Peyer's patch (tissue), 4 donors: ENCODE measurements at regions not wholly inside any gene's neighbourhood (a gene's known extent, or its start where the extent isn't known, plus 50 kb on each side); places are given as distances from the start of the nearest gene placed in this dataset.

Experiments
- DNase-seq, 3 donors: peaks; one replicate each; pipeline ENCODE4 v3.0.0-alpha.2; 2017 to 2019
- H3K27ac ChIP-seq, 4 donors: fragments of 200-600 bp; sonication (generic); one replicate each; pipeline ENCODE4 v1.5.1; 2016 to 2019
- H3K27me3 ChIP-seq, 2 donors: fragments of 200-600 bp; sonication (generic); one replicate each; pipeline ENCODE4 v1.5.1; 2019
- H3K36me3 ChIP-seq, 3 donors: fragments of 200-600 bp; sonication (generic); one replicate each; pipeline ENCODE4 v1.5.1; 2016 to 2019
- H3K4me1 ChIP-seq, 4 donors: fragments of 200-600 bp; sonication (generic); one replicate each; pipeline ENCODE4 v1.5.1; 2016 to 2019
- H3K4me3 ChIP-seq, 4 donors: fragments of 200-600 bp; sonication (generic); 1 replicate in 3 of 4; 2 replicates in 1 of 4; pipeline ENCODE4 v1.5.1; 2016 to 2019; ENCODE audit warnings: mild to moderate bottlenecking in 1 of 4
- H3K9me3 ChIP-seq, 4 donors: fragments of 200-600 bp; sonication (generic); one replicate each; pipeline ENCODE4 v1.5.1; 2016 to 2019; ENCODE audit warnings: mild to moderate bottlenecking in 1 of 4
- POLR2A ChIP-seq, 2 donors: fragments of 450-650 bp; IDR thresholded peaks; one replicate each; pipeline ENCODE4 v1.5.1; 2017; ENCODE audit warnings: antibody characterized with exemption in 2 of 2, mild to moderate bottlenecking in 2 of 2, moderate library complexity in 2 of 2
- TF ChIP-seq, protein P1 (sequence below), 6 experiments: fragments of 450-650 bp in 4 of 6; fragments of 200-600 bp in 2 of 6; sonication (generic) in 1 of 6; IDR thresholded peaks; one replicate each; pipeline ENCODE4 v1.5.1; 2017 to 2019; ENCODE audit warnings: antibody characterized with exemption in 6 of 6, mild to moderate bottlenecking in 3 of 6, moderate library complexity in 1 of 6

DNA sequence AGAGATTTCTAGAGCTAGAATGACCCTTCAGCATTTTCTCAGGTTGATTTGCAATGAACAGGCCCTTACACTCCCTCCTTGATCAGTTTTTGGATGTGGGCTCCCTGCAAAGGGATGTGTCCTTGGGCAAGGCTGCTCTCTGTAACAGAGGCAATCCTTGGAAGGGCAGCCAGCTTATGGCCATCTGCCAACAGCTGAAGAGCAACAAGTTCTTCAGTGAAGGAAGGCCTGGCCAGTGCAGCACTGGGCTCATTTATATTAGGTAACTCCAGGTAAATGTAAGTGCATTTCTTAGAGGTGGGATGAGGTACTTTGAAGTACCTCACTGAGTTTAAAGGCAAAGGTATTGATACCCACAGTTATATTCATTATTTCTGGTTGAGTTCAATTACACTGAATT is 114.3 kb upstream of the KCNJ16 start:
- no peak for DNase-seq
- Histone ChIP-seq H3K9me3 (no peaks in the 10 kb centered on the region), H3K36me3 (no peaks in the 10 kb centered on the region), H3K4me1 (no peaks in the 10 kb centered on the region), H3K4me3 (no peak overlapping the region), H3K27ac (no peak overlapping the region), H3K27me3 (no peaks in the 10 kb centered on the region)
- TF ChIP-seq, protein P1, sequence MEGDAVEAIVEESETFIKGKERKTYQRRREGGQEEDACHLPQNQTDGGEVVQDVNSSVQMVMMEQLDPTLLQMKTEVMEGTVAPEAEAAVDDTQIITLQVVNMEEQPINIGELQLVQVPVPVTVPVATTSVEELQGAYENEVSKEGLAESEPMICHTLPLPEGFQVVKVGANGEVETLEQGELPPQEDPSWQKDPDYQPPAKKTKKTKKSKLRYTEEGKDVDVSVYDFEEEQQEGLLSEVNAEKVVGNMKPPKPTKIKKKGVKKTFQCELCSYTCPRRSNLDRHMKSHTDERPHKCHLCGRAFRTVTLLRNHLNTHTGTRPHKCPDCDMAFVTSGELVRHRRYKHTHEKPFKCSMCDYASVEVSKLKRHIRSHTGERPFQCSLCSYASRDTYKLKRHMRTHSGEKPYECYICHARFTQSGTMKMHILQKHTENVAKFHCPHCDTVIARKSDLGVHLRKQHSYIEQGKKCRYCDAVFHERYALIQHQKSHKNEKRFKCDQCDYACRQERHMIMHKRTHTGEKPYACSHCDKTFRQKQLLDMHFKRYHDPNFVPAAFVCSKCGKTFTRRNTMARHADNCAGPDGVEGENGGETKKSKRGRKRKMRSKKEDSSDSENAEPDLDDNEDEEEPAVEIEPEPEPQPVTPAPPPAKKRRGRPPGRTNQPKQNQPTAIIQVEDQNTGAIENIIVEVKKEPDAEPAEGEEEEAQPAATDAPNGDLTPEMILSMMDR (IDR thresholded peaks at IDR 0.05), result no peak
- TF ChIP-seq POLR2A (IDR thresholded peaks at IDR 0.05), result no peak

DNA sequence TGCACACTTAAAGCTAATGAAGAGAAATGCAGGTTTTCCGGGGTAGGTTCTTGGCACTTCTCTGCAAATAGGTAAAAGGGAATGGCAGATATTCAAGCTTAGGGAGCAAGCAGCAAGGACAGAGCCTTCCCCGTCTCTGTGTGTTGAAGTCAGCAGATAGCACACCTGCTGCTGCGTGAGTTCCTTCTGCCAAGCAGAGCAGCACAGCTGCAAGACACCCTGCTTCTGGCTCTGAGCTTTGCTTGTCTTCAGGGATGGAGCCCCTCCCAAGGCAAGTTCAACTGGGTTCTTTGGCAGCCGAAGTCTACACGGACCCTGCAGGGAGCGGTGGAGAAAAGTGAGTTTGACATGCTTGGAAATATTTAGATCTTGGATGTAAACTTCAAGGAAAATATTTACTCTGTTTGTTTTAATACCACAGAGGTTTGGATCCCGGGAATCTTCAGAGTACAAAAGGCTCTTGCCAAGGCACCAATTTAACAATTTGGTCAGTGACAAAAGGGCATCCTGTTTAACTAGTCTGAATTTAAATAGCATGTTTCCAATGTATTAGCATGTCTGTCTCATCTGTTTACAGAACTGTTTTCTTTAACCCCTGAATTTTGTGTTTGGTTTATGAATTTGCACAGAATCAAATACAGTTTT is 113.4 kb upstream of the KCNJ16 start:
- Histone ChIP-seq H3K9me3 (no peaks in the 10 kb centered on the region), H3K4me1 (no peaks in the 10 kb centered on the region), H3K4me3 (no peak overlapping the region), H3K27ac (no peak overlapping the region), H3K36me3 (no peaks in the 10 kb centered on the region), H3K27me3 (no peaks in the 10 kb centered on the region)
- TF ChIP-seq POLR2A (IDR thresholded peaks at IDR 0.05), result no peak
- TF ChIP-seq, protein P1 (IDR thresholded peaks at IDR 0.05), result no peak
- no peak for DNase-seq

DNA sequence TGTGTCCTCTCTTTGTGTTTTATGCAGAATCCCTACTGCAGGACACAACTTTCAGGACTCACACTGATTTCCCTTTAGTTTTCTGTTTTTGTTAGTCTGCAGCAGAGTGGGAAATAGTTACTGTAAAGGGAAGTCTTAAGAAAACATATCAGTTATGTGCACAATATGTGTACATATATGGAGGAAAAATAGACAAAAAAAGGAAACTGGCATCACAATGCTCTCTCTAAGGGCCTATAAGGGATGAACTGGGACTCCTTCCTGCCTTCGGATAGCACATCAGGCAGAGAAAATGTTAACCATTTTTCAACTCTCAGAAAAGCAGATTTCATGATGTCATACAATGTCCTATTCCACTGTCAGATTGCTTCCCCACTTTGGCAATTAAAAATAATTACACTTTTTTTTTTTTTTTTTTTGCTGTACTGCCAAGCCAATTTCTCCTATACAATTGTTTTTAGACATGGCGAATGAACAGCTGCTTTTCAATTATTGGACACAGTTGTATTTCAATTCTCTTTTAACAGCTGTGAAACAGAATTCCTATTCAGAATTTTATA is 112.5 kb upstream of the KCNJ16 start:
- H3K27ac ChIP-seq, result no peak overlapping the region

DNA sequence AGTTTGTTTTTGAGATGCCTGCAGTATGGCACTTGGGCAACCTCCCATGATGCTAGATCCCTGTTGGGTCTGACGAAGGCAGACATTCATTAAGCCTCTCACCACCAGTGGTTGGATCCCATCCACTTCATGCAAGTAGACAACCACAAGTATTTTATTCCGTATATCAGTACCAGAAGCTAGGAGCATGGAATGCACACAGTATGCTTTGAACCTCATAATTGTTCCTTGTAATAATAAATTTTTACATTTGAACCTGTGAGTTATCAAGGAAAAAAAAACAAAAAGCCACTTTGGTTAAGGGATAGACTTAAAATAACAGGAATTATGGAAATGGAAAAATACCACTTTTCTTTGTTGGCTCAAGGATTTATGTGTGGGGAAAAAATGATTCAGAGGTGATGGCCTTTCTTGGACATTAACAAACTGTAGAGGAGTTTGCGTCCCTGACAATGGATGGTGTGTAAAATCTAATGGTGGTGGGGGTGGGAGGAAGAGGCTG is 107.1 kb upstream of the KCNJ16 start:
- Histone ChIP-seq H3K4me3 (no peak overlapping the region), H3K27ac (no peak overlapping the region), H3K4me1 (no peaks in the 10 kb centered on the region), H3K27me3 (no peaks in the 10 kb centered on the region), H3K36me3 (no peaks in the 10 kb centered on the region), H3K9me3 (no peaks in the 10 kb centered on the region)
- TF ChIP-seq POLR2A (IDR thresholded peaks at IDR 0.05), result no peak
- no peak for DNase-seq

More for the DNA sequence above, 112.5 kb upstream of the KCNJ16 start:
- H3K4me1 ChIP-seq, result no peaks in the 10 kb centered on the region
- H3K4me3 ChIP-seq, result no peak overlapping the region
- DNase-seq, result no peak
- no peaks in the 10 kb centered on the region for H3K27me3 ChIP-seq
- H3K9me3 ChIP-seq, result no peaks in the 10 kb centered on the region
- TF ChIP-seq, protein P1 (IDR thresholded peaks at IDR 0.05), result no peak
- TF ChIP-seq POLR2A (IDR thresholded peaks at IDR 0.05), result no peak
- H3K36me3 ChIP-seq, result no peaks in the 10 kb centered on the region

DNA sequence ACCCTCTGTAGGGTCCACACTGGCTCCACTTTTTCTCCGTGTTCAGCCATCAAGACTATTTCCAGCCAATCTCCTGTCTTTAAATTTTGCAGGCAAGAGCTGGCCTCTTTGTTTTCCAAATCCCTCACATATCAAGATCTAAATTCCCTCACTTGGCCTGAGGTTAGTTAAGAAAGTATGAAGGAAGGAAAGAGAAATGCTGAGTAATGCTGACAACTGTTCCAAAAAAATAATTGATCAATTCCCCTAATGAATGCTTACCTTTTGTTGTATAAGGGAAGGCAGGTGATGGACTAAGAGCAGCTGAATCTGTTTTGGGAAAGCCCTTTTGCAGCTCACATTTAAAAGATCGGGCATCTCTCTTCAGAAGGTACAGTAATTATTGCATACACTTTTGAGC is 105.1 kb upstream of the KCNJ16 start:
- no peak for TF ChIP-seq POLR2A (IDR thresholded peaks at IDR 0.05)
- TF ChIP-seq, protein P1 (IDR thresholded peaks at IDR 0.05), result no peak

DNA sequence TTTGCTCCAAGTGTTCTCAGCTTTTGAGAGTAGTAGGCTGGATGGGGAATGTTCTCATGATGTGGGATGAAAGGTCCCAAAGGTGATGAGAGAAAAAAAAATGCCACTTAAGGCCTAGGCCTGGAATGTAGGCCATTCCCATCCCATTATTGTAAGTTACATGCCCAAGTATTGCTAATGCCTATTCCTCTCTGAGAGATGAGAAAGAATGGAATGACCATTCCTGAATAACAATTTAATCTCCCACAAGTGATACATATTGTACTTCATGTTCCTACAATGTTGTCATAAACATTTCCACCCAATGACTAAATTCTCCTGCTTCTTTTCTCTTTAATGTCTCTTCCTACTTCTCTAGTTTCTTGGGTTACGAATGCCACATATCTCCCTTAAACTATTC is 102.8 kb upstream of the KCNJ16 start:
- H3K27me3 ChIP-seq, result no peaks in the 10 kb centered on the region
- no peak overlapping the region for H3K4me3 ChIP-seq
- no peaks in the 10 kb centered on the region for H3K36me3 ChIP-seq
- H3K27ac ChIP-seq, result no peak overlapping the region
- TF ChIP-seq, protein P1 (IDR thresholded peaks at IDR 0.05), result no peak
- TF ChIP-seq POLR2A (IDR thresholded peaks at IDR 0.05), result no peak
- H3K4me1 ChIP-seq, result no peaks in the 10 kb centered on the region
- DNase-seq, result no peak
- H3K9me3 ChIP-seq, result no peaks in the 10 kb centered on the region

More for the DNA sequence above, 105.1 kb upstream of the KCNJ16 start:
- Histone ChIP-seq H3K4me3 (no peak overlapping the region), H3K4me1 (no peaks in the 10 kb centered on the region), H3K36me3 (no peaks in the 10 kb centered on the region), H3K9me3 (no peaks in the 10 kb centered on the region), H3K27ac (no peak overlapping the region), H3K27me3 (no peaks in the 10 kb centered on the region)
- DNase-seq, result no peak
